A673 (cell line): ENCODE measurements at regions not wholly inside any gene's neighbourhood (a gene's known extent, or its start where the extent isn't known, plus 50 kb on each side); places are given as distances from the start of the nearest gene placed in this dataset.

Experiments used
- BruUV-seq: library from RNA; stranded (reverse); fragments of 400-500 nt; replicated peaks from 2 replicates; lab custom pipeline; 2021; lab: Mats Ljungman, UMichigan
- CTCF ChIA-PET: fragments of 300-600 bp; sonication (Branson Sonifier 250); formaldehyde crosslinking; loops from one replicate; lab custom pipeline; 2022; ENCODE audit warnings: antibody characterized with exemption; lab: Charles Lee
- POLR2A ChIA-PET: fragments of 300-600 bp; sonication (Branson Sonifier 250); formaldehyde crosslinking; loops from one replicate; lab custom pipeline; 2022; ENCODE audit warnings: antibody characterized with exemption; ENCODE audit not compliant: low non-redundant PET; lab: Charles Lee
- DNase-seq: peaks from one replicate; pipeline ENCODE4 v3.0.0-alpha.2; 2015; ENCODE audit warnings: low spot score
- H3K27ac ChIP-seq: fragments of 200-600 bp; sonication (generic); 2 replicates; pipeline ENCODE4 v1.5.1; 2016; ENCODE audit warnings: mixed run types, low read depth, mild to moderate bottlenecking, mixed read lengths, antibody characterized with exemption, low read length; ENCODE audit not compliant: poor library complexity, severe bottlenecking
- H3K27me3 ChIP-seq: fragments of 200-600 bp; sonication (generic); replicated peaks from 2 replicates; pipeline ENCODE4 v1.6.1; 2017; ENCODE audit warnings: mixed run types, low read depth, mild to moderate bottlenecking, mixed read lengths, antibody characterized with exemption, low read length; ENCODE audit not compliant: insufficient read depth, poor library complexity
- H3K36me3 ChIP-seq: fragments of 200-600 bp; sonication (generic); 2 replicates; pipeline ENCODE4 v1.6.1; 2016; ENCODE audit warnings: mixed run types, mild to moderate bottlenecking, mixed read lengths, antibody characterized with exemption, low read length; ENCODE audit not compliant: insufficient read depth, poor library complexity, severe bottlenecking
- H3K4me1 ChIP-seq: fragments of 200-600 bp; sonication (generic); 2 replicates; pipeline ENCODE4 v1.6.1; 2017; ENCODE audit warnings: mixed run types, mild to moderate bottlenecking, mixed read lengths, antibody characterized with exemption, low read length; ENCODE audit not compliant: insufficient read depth, poor library complexity, severe bottlenecking
- H3K4me3 ChIP-seq: fragments of 200-600 bp; sonication (generic); 2 replicates; pipeline ENCODE4 v1.5.1; 2016; ENCODE audit warnings: low read depth, mixed run types, mild to moderate bottlenecking, mixed read lengths, low read length; ENCODE audit not compliant: poor library complexity, severe bottlenecking
- H3K9me3 ChIP-seq: fragments of 200-600 bp; sonication (generic); 2 replicates; pipeline ENCODE4 v1.6.1; 2016; ENCODE audit warnings: mixed run types, low read depth, mild to moderate bottlenecking, mixed read lengths, antibody characterized with exemption, low read length; ENCODE audit not compliant: poor library complexity, severe bottlenecking
- CTCF ChIP-seq: fragments of 300-800, 200-600 bp; sonication (generic); conservative IDR thresholded peaks from 2 replicates; pipeline ENCODE4 v1.5.1; 2017; ENCODE audit warnings: low read depth, mild to moderate bottlenecking, antibody characterized with exemption, low read length, moderate library complexity, mixed read lengths
- EZH2 ChIP-seq: fragments of 200-600 bp; sonication (generic); IDR thresholded peaks from 2 replicates; pipeline ENCODE4 v1.6.1; 2017; ENCODE audit warnings: borderline replicate concordance, low read depth, mild to moderate bottlenecking, mixed read lengths, antibody characterized with exemption, low read length; ENCODE audit not compliant: poor library complexity, severe bottlenecking
- intact Hi-C: fragments of 100-400 bp; cut with micrococcal nuclease; formaldehyde crosslinking; loops from one replicate; pipeline ENCODE4 v1.10.0; 2022; ENCODE audit not compliant: unreplicated experiment

GRCh38 chr9:115997923-115998322 lies 155.7 kb upstream of the PAPPA start:
- no peaks in the 10 kb centered on the region for H3K9me3 ChIP-seq
- peaks cover 8% of the 10 kb centered on the region for H3K4me1 ChIP-seq
- H3K4me3 ChIP-seq, result no peak overlapping the region
- TF ChIP-seq CTCF, result no peak
- TF ChIP-seq EZH2, result no peak
- no peak overlapping the region for H3K27ac ChIP-seq
- ChIA-PET CTCF (no interaction called here), POLR2A (interaction anchor here (0.6 kb wide), 1 partner anchor 49 kb away, joined by 4 read pairs; no protein-coding TSS in a partner anchor)
- no peak for DNase-seq
- H3K36me3 ChIP-seq, result no peaks in the 10 kb centered on the region
- intact Hi-C loops, result no loop called here
- no TSS peak for BruUV-seq
- H3K27me3 ChIP-seq, result no peaks in the 10 kb centered on the region

- Histone ChIP-seq H3K9me3 (no peaks in the 10 kb centered on the region), H3K36me3 (no peaks in the 10 kb centered on the region), H3K27ac (no peak overlapping the region), H3K4me1 (peaks cover 8% of the 10 kb centered on the region), H3K27me3 (no peaks in the 10 kb centered on the region), H3K4me3 (no peak overlapping the region)
- TF ChIP-seq CTCF (no peak), EZH2 (no peak)
- ChIA-PET CTCF (no interaction called here), POLR2A (no interaction called here)
- intact Hi-C loops, result no loop called here
- BruUV-seq, result no TSS peak
- DNase-seq, result no peak
Observed at GRCh38 chr9:115998666-115999065, 154.9 kb upstream of the PAPPA start.

- Histone ChIP-seq H3K27ac (no peak overlapping the region), H3K9me3 (no peaks in the 10 kb centered on the region), H3K36me3 (no peaks in the 10 kb centered on the region), H3K27me3 (no peaks in the 10 kb centered on the region), H3K4me1 (peaks cover 8% of the 10 kb centered on the region), H3K4me3 (no peak overlapping the region)
- no peak for TF ChIP-seq EZH2
- TF ChIP-seq CTCF, result no peak
- intact Hi-C loops, result no loop called here
- no TSS peak for BruUV-seq
- ChIA-PET POLR2A (no interaction called here), CTCF (no interaction called here)
- no peak for DNase-seq
Observed at GRCh38 chr9:115999498-115999897, 154.1 kb upstream of the PAPPA start.
